Neural progenitor cell (in vitro differentiated cells): ENCODE measurements at regions not wholly inside any gene's neighbourhood (a gene's known extent, or its start where the extent isn't known, plus 50 kb on each side); places are given as distances from the start of the nearest gene placed in this dataset.

Experiments
- DNase-seq: peaks from one replicate; pipeline ENCODE4 v3.0.0-alpha.2; 2016; ENCODE audit warnings: low spot score
- H2AFZ ChIP-seq: fragments of 200-600 bp; sonication (generic); replicated peaks from 2 replicates; pipeline ENCODE4 v1.6.1; 2016; ENCODE audit warnings: antibody characterized with exemption
- H3F3A ChIP-seq: fragments of 200-600 bp; sonication (generic); 2 replicates; pipeline ENCODE4 v1.6.1; 2016; ENCODE audit warnings: antibody characterized with exemption, low read depth
- H3K27ac ChIP-seq: fragments of 200-600 bp; sonication (generic); 2 replicates; pipeline ENCODE4 v1.5.1; 2016; ENCODE audit warnings: mild to moderate bottlenecking
- H3K27me3 ChIP-seq: fragments of 200-600 bp; sonication (generic); 2 replicates; pipeline ENCODE4 v1.6.1; 2016; ENCODE audit warnings: mild to moderate bottlenecking, moderate library complexity
- H3K36me3 ChIP-seq: fragments of 200-600 bp; sonication (generic); 2 replicates; pipeline ENCODE4 v1.5.1; 2016
- H3K4me1 ChIP-seq: fragments of 200-600 bp; sonication (generic); 2 replicates; pipeline ENCODE4 v1.6.1; 2016; ENCODE audit warnings: mixed run types
- H3K4me2 ChIP-seq: fragments of 200-600 bp; sonication (generic); 2 replicates; pipeline ENCODE4 v1.6.1; 2016
- H3K4me3 ChIP-seq: fragments of 200-600 bp; sonication (generic); 2 replicates; pipeline ENCODE4 v1.5.1; 2016
- H3K79me2 ChIP-seq: fragments of 200-600 bp; sonication (generic); 2 replicates; pipeline ENCODE4 v1.6.1; 2016; ENCODE audit warnings: low read depth
- H3K9ac ChIP-seq: fragments of 200-600 bp; sonication (generic); 2 replicates; pipeline ENCODE4 v1.6.1; 2016
- H3K9me3 ChIP-seq: fragments of 200-600 bp; sonication (generic); 2 replicates; pipeline ENCODE4 v1.5.1; 2016; ENCODE audit warnings: low read depth
- H4K20me1 ChIP-seq: fragments of 200-600 bp; sonication (generic); 2 replicates; pipeline ENCODE4 v1.6.1; 2016; ENCODE audit warnings: low read depth
- H3K27ac Mint-ChIP-seq: 3 replicates; pipeline ENCODE4 v1.8.0; 2021; ENCODE audit warnings: mixed read lengths
- H3K27me3 Mint-ChIP-seq: 2 replicates; pipeline ENCODE4 v1.8.0; 2022; ENCODE audit warnings: low read depth, mild to moderate bottlenecking, inconsistent platforms, moderate library complexity, mixed read lengths; ENCODE audit not compliant: insufficient read depth
- H3K36me3 Mint-ChIP-seq: 3 replicates; pipeline ENCODE4 v1.8.0; 2021; ENCODE audit warnings: mixed read lengths
- H3K4me1 Mint-ChIP-seq: 3 replicates; pipeline ENCODE4 v1.8.0; 2021; ENCODE audit warnings: mixed read lengths
- H3K4me3 Mint-ChIP-seq: 3 replicates; pipeline ENCODE4 v1.8.0; 2021; ENCODE audit warnings: mild to moderate bottlenecking, moderate library complexity, mixed read lengths
- H3K9me3 Mint-ChIP-seq: 3 replicates; pipeline ENCODE4 v1.8.0; 2020; ENCODE audit warnings: mixed read lengths
- EZH2 ChIP-seq: fragments of 200-600 bp; sonication (generic); IDR thresholded peaks from 2 replicates; pipeline ENCODE4 v1.6.1; 2017; ENCODE audit warnings: antibody characterized with exemption, mild to moderate bottlenecking, moderate library complexity
- EZH2phosphoT487 ChIP-seq: fragments of 200-600 bp; sonication (generic); IDR thresholded peaks from 2 replicates; pipeline ENCODE4 v1.6.1; 2017; ENCODE audit warnings: antibody characterized with exemption
- TF ChIP-seq, protein P1 (sequence below): fragments of 200-600 bp; sonication (generic); IDR thresholded peaks from 2 replicates; pipeline ENCODE4 v1.5.1; 2017; ENCODE audit warnings: antibody characterized with exemption, mild to moderate bottlenecking

DNA sequence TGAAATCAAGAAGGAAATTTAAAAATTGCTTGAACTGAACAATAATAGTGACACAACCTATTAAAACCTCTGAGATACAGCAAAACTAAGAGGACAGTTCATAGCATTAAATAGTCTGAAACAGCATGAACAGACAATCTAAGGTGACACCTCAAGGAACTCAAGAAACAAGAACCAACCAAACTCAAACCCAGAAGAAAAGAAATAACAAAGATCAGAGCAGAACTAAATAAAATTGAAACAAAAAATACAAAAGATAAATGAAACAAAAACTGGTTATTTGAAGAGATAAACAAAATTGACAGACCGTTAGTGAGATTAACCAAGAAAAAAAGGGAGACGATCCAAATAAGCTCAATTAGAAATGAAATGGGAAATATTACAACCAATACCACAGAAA, 122.8 kb upstream of the TOP3B start:
- Histone ChIP-seq H2AFZ (no peak overlapping the region), H3K4me2 (no peak overlapping the region), H3K27ac (no peak overlapping the region), H3K9me3 (no peaks in the 10 kb centered on the region), H3K4me3 (no peak overlapping the region), H3K27me3 (peaks cover 100% of the 10 kb centered on the region), H3K79me2 (no peaks in the 10 kb centered on the region), H4K20me1 (no peaks in the 10 kb centered on the region), H3K36me3 (no peaks in the 10 kb centered on the region), H3K4me1 (no peaks in the 10 kb centered on the region), H3F3A (no peaks in the 10 kb centered on the region), H3K9ac (no peak overlapping the region)
- peaks cover 3% of the 10 kb centered on the region for H3K4me1 Mint-ChIP-seq
- no peak for DNase-seq
- no peak overlapping the region for H3K27ac Mint-ChIP-seq
- H3K36me3 Mint-ChIP-seq = no peaks in the 10 kb centered on the region
- no peak overlapping the region for H3K4me3 Mint-ChIP-seq
- peaks cover 2% of the 10 kb centered on the region for H3K27me3 Mint-ChIP-seq
- no peaks in the 10 kb centered on the region for H3K9me3 Mint-ChIP-seq
- TF ChIP-seq EZH2 (no peak), EZH2phosphoT487 (no peak)
- TF ChIP-seq, protein P1, sequence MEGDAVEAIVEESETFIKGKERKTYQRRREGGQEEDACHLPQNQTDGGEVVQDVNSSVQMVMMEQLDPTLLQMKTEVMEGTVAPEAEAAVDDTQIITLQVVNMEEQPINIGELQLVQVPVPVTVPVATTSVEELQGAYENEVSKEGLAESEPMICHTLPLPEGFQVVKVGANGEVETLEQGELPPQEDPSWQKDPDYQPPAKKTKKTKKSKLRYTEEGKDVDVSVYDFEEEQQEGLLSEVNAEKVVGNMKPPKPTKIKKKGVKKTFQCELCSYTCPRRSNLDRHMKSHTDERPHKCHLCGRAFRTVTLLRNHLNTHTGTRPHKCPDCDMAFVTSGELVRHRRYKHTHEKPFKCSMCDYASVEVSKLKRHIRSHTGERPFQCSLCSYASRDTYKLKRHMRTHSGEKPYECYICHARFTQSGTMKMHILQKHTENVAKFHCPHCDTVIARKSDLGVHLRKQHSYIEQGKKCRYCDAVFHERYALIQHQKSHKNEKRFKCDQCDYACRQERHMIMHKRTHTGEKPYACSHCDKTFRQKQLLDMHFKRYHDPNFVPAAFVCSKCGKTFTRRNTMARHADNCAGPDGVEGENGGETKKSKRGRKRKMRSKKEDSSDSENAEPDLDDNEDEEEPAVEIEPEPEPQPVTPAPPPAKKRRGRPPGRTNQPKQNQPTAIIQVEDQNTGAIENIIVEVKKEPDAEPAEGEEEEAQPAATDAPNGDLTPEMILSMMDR = no peak

GRCh38 chr22:22103078-22103875, 120.7 kb upstream of the TOP3B start:
- Histone ChIP-seq H3K9me3 (no peaks in the 10 kb centered on the region), H4K20me1 (no peaks in the 10 kb centered on the region), H3K4me1 (no peaks in the 10 kb centered on the region), H3K27me3 (peaks cover 100% of the 10 kb centered on the region), H3F3A (no peaks in the 10 kb centered on the region), H3K79me2 (no peaks in the 10 kb centered on the region), H3K36me3 (no peaks in the 10 kb centered on the region), H3K4me3 (no peak overlapping the region), H3K4me2 (no peak overlapping the region), H3K9ac (no peak overlapping the region), H2AFZ (no peak overlapping the region), H3K27ac (no peak overlapping the region)
- Mint-ChIP-seq H3K9me3 (peaks cover 4% of the 10 kb centered on the region), H3K36me3 (no peaks in the 10 kb centered on the region), H3K27me3 (peaks cover 2% of the 10 kb centered on the region), H3K27ac (no peak overlapping the region), H3K4me3 (no peak overlapping the region), H3K4me1 (no peaks in the 10 kb centered on the region)
- no peak for TF ChIP-seq EZH2
- TF ChIP-seq, protein P1 = peak; percentile 58
- peak; percentile 24 for DNase-seq

- no peak overlapping the region for H3K4me3 Mint-ChIP-seq
- no peaks in the 10 kb centered on the region for H3K4me1 Mint-ChIP-seq
- peak overlapping the region; percentile 81 for H2AFZ ChIP-seq
These were observed 117.5 kb upstream of the TOP3B start for GRCh38 chr22:22099833-22100812.

More at GRCh38 chr22:22099833-22100812, 117.5 kb upstream of the TOP3B start:
- Histone ChIP-seq H3K4me1 (no peaks in the 10 kb centered on the region), H3K4me3 (no peak overlapping the region), H4K20me1 (no peaks in the 10 kb centered on the region), H3K79me2 (no peaks in the 10 kb centered on the region), H3K4me2 (no peak overlapping the region), H3F3A (no peaks in the 10 kb centered on the region), H3K9me3 (no peaks in the 10 kb centered on the region), H3K27me3 (peaks cover 100% of the 10 kb centered on the region), H3K27ac (no peak overlapping the region), H3K9ac (no peak overlapping the region), H3K36me3 (no peaks in the 10 kb centered on the region)
- Mint-ChIP-seq H3K36me3 (no peaks in the 10 kb centered on the region), H3K27ac (peak overlapping the region; percentile 15), H3K27me3 (peaks cover 4% of the 10 kb centered on the region), H3K9me3 (peaks cover 4% of the 10 kb centered on the region)
- TF ChIP-seq, protein P1 = peak; percentile 49
- no peak for TF ChIP-seq EZH2
- DNase-seq = peak; percentile 38
